GM19023 (cell line): ENCODE measurements at regions not wholly inside any gene's neighbourhood (a gene's known extent, or its start where the extent isn't known, plus 50 kb on each side); places are given as distances from the start of the nearest gene placed in this dataset.

Source experiments
- ATAC-seq: cut with Tn5 transposase; IDR thresholded peaks from one replicate; pipeline ENCODE4 v1.9.1; 2021; ENCODE audit warnings: mild to moderate bottlenecking, moderate library complexity; ENCODE audit not compliant: unreplicated experiment

GRCh38 chr10:4691301-4691700 is 134.7 kb upstream of the AKR1E2 start:
- ATAC-seq = no peak

- ATAC-seq = no peak
Observed at GRCh38 chr10:4688601-4689000, 137.4 kb upstream of the AKR1E2 start.

GRCh38 chr10:4688168-4688567 is 137.8 kb upstream of the AKR1E2 start:
- ATAC-seq = no peak

DNA sequence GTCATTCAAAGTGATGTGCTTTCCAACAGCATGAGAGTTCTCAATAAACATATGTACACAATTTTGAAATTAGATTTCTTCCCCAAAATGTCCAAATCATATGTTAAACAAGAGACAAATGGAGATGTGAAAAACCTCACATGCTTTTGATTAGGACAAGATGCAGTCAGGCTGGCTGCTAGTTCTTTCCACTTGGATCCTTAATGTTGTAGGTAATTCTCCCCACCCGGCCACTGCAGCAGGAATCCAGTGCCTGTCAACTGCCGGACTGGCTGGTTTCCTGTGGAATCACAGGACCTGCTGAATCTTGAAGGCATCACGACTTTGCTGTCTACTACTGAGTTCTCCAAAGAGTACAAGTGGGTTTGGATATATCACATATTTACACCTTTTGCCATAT is 138.6 kb upstream of the AKR1E2 start:
- no peak for ATAC-seq

- no peak for ATAC-seq
Observed at GRCh38 chr10:4686644-4686996, 139.4 kb upstream of the AKR1E2 start.

GRCh38 chr10:4685904-4686643 is 139.9 kb upstream of the AKR1E2 start:
- ATAC-seq = no peak

- ATAC-seq = no peak
Observed at GRCh38 chr10:4685491-4685890, 140.5 kb upstream of the AKR1E2 start.

GRCh38 chr10:4684434-4684833 is 141.6 kb upstream of the AKR1E2 start:
- ATAC-seq = no peak

DNA sequence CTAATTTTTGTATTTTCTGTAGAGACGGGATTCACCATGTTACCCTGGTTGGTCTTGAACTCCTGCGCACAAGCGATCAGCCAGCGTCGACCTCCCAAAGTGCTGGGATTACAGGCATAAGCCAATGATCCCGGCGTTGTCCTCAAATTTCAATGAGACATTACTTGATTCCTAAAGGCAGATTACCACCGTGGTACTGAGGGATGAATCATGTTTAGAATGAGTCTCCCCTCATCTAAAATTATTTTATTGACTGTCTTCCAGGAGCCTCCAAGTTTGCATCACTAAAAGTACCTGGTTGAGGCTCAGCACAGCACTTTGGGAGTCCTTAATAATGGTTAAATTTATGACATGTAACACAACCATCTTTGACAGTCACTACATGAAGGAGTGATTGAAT is 142.2 kb upstream of the AKR1E2 start:
- ATAC-seq = no peak

DNA sequence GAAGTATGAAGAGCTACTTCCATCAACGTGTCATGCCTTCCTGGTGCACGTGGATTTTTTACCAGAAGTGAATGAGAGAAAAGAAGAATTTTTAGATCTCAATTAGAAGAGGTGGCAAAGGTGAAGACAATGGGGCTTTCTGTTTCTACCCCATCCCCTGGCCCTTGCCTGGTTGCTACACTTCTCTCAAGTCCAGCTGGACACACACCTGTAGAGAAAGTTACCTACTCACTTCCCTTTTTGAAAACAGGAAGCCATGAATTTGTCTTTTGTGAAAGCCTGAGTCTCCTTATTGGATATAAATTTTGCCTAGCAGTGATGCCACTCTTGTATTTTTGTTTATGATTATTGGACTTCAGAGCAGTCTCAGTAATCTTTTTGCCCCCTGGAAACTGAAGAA is 142.9 kb upstream of the AKR1E2 start:
- no peak for ATAC-seq

DNA sequence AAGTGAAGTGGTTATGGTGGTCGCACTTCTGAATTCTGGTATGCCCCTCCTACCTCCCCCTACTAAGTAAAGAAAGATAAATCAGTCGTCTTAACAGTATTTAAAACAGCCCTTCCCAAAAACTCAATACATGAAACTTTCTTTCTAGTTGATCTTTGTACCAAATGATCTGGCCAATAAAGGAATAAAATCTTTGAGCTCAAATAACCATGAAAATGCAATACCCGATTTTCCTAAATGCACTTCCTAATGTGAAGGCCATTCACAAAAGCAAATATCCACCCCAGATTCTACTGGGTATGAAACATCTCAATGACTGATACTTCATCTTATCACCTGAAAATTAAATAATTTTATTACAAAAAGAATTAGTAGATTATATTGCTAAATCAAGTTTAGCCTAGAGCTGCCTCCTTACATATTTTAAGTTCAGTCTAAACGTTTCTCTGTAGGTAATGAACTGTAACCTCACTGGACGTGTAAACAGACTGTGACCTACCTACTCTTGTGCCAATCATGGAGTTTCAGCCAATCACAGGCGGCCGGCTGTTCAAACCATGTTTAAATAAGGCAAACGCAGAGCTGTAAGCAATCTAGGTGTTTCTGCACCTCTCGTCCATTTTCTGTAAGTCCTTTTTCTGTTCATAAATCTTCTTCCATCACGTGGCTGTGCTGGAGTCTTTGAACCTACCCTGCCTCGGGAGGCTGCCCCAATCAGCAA is 146.9 kb upstream of the AKR1E2 start:
- ATAC-seq = no peak

- no peak for ATAC-seq
Observed at GRCh38 chr10:4678023-4678950, 147.7 kb upstream of the AKR1E2 start.

- ATAC-seq = no peak
Observed at GRCh38 chr10:4677296-4678021, 148.5 kb upstream of the AKR1E2 start.

DNA sequence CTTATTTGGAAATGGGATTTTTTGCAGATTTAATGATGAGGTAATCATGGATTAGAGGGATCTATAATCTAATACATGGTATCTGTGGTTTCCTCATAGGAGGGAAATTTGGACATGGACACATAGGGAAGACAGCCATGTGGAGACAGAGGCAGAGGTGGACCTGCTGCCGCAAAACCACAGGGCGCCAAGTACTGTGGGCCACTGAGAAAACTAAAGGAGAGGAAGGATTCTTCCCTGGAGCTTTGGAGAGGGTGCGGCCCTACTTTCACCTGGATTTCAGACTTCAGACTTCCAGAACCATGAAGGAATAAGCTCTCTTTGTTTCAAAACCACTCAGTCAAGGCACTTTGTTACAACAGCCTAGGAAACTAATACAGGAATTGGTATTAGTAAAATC is 149.4 kb upstream of the AKR1E2 start:
- ATAC-seq = no peak

- no peak for ATAC-seq
Observed at GRCh38 chr10:4675808-4676207, 150.2 kb upstream of the AKR1E2 start.

GRCh38 chr10:4673279-4674040 is 152.5 kb upstream of the AKR1E2 start:
- ATAC-seq = no peak

DNA sequence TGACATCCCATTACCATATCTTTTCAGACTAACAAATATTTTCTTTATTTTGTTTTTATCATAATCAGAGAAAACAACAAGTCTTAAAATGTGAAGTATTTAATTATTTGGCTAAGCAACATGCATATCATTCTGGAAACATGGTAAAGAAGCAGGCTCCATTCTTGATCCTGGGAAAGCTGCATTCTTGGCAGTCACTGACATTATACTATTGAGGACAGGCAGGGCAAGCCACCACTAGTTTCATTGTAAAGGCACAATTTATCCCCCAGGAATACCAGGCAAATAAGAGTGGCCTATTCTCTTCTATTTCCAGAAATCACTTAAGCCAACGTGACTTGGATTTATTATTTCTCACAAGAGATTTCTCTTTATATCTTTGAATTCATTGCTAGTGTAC is 153.8 kb upstream of the AKR1E2 start:
- no peak for ATAC-seq

- no peak for ATAC-seq
Observed at GRCh38 chr10:4671451-4672145, 154.4 kb upstream of the AKR1E2 start.

- ATAC-seq = no peak
Observed at GRCh38 chr10:4670737-4671136, 155.3 kb upstream of the AKR1E2 start.

DNA sequence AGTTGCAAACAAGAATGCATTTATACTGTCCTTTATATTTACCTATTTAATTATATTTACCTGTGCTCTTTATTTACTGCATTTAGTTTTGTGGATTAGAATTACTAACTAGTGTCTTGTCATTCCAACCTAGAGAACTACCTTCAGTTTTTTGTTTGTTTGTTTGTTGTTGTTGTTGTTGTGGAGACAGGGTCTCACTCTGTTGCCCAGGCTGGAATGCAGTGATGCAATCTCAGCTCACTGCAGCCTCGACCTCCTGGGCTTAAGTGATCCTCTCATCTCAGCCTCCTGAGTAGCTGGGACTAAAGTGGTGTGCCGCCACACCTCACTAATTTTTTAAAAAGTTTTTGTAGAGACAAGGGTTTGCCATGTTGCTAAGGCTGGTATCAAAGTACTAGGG is 156.4 kb upstream of the AKR1E2 start:
- ATAC-seq = no peak
